HepG2 (cell line): ENCODE measurements at regions not wholly inside any gene's neighbourhood (a gene's known extent, or its start where the extent isn't known, plus 50 kb on each side); places are given as distances from the start of the nearest gene placed in this dataset.

Experiments used
- ATAC-seq: fragments of 200-7000 bp; cut with Tn5 transposase; 3 replicates; pipeline ENCODE4 v1.9.1; 2020; ENCODE audit warnings: mild to moderate bottlenecking, moderate library complexity
- BruUV-seq: library from RNA; stranded (reverse); fragments of 400-500 nt; replicated peaks from 2 replicates; lab custom pipeline; 2021; lab: Mats Ljungman, UMichigan
- CTCF ChIA-PET: fragments of 300-600 bp; formaldehyde crosslinking; extraction: SDS; loops from one replicate; lab custom pipeline; 2021; ENCODE audit warnings: low total read pairs, inconsistent platforms, low intra/inter-chr PET ratio; lab: Yijun Ruan, JAX
- POLR2A ChIA-PET: fragments of 350-600 bp; sonication (Branson Sonifier 250); formaldehyde crosslinking; loops from one replicate; lab custom pipeline; 2020; ENCODE audit warnings: antibody characterized with exemption, inconsistent platforms; lab: Yijun Ruan, JAX
- DNase-seq: peaks from one replicate; pipeline ENCODE4 v3.0.0-alpha.2; 2015; ENCODE audit warnings: low spot score
- FAIRE-seq: peaks from 3 replicates; lab custom pipeline; 2011; peaks lifted over from hg19 to GRCh38; lab: Jason Lieb, UNC
- H2AFZ ChIP-seq: one replicate; pipeline ENCODE4 v1.6.1; 2011; ENCODE audit warnings: low read length, inconsistent platforms
- H3K27ac ChIP-seq: fragments of 300-600 bp; 3 replicates; pipeline ENCODE4 v1.8.0; 2011; ENCODE audit warnings: mixed run types, mild to moderate bottlenecking, mixed read lengths, low read length, inconsistent platforms; ENCODE audit not compliant: insufficient read depth; ENCODE audit errors: extremely low read length
- H3K27me3 ChIP-seq, 2 experiments: fragments of 200-600 bp in 1 of 2; 2 replicates in 1 of 2; 3 replicates in 1 of 2; pipeline versions ENCODE4 v1.6.0 to v1.8.0; 2011; ENCODE audit warnings: low read length in 2 of 2, mild to moderate bottlenecking in 2 of 2, moderate library complexity in 2 of 2, inconsistent platforms in 1 of 2; ENCODE audit not compliant: insufficient read depth in 2 of 2, control insufficient read depth in 1 of 2
- H3K36me3 ChIP-seq, 2 experiments: fragments of 200-600 bp in 1 of 2; replicated peaks in 1 of 2; 2 replicates in 1 of 2; 3 replicates in 1 of 2; pipeline versions ENCODE4 v1.5.1 to v1.8.0; 2011; ENCODE audit warnings: low read length in 2 of 2, inconsistent platforms in 1 of 2; ENCODE audit not compliant: insufficient read depth in 2 of 2, control insufficient read depth in 1 of 2
- H3K4me1 ChIP-seq: 2 replicates; pipeline ENCODE4 v1.5.1; 2012; ENCODE audit warnings: low read length, inconsistent platforms; ENCODE audit not compliant: insufficient read depth
- H3K4me2 ChIP-seq: 2 replicates; pipeline ENCODE4 v1.6.0; 2011; ENCODE audit warnings: low read depth, low read length, inconsistent platforms
- H3K4me3 ChIP-seq, 3 experiments: fragments of 200-600 bp in 1 of 3; sonication (generic), shearing (Covaris generic) in 1 of 3; replicated peaks in 1 of 3; 2 replicates each; pipeline ENCODE4 v1.5.1; 2011 to 2016; ENCODE audit warnings: low read length in 3 of 3, inconsistent platforms in 2 of 3, low read depth in 2 of 3, mild to moderate bottlenecking in 2 of 3, control low read depth in 1 of 3, mixed read lengths in 1 of 3; ENCODE audit not compliant: insufficient read depth in 1 of 3
- H3K79me2 ChIP-seq: one replicate; pipeline ENCODE4 v1.6.1; 2011; ENCODE audit warnings: low read length, inconsistent platforms; ENCODE audit not compliant: insufficient read depth
- H3K9ac ChIP-seq: 2 replicates; pipeline ENCODE4 v1.6.0; 2011; ENCODE audit warnings: mild to moderate bottlenecking, low read depth, low read length, inconsistent platforms; ENCODE audit not compliant: insufficient read depth
- H3K9me3 ChIP-seq: 2 replicates; pipeline ENCODE4 v1.5.1; 2012; ENCODE audit warnings: mild to moderate bottlenecking, low read length
- H4K20me1 ChIP-seq: 2 replicates; pipeline ENCODE4 v1.6.0; 2011; ENCODE audit warnings: inconsistent platforms, mild to moderate bottlenecking, low read length, moderate library complexity; ENCODE audit not compliant: insufficient read depth
- CHD4 ChIP-seq: fragments of 200-600 bp; sonication (generic); IDR thresholded peaks from 2 replicates; pipeline ENCODE4 v1.7.0; 2017; ENCODE audit warnings: mild to moderate bottlenecking, low read length, borderline replicate concordance
- HDAC2 ChIP-seq: sonication (generic); formaldehyde crosslinking; IDR thresholded peaks from 2 replicates; pipeline ENCODE4 v1.4.0; 2020; ENCODE audit warnings: missing genetic modification reagents
- MEF2D ChIP-seq: sonication (generic); formaldehyde crosslinking; IDR thresholded peaks from 2 replicates; pipeline ENCODE4 v1.5.1; 2020; ENCODE audit warnings: mild to moderate bottlenecking, missing genetic modification reagents
- NFRKB ChIP-seq: fragments of 450-650 bp; IDR thresholded peaks from 2 replicates; pipeline ENCODE4 v1.6.1; 2017
- SP5 ChIP-seq: IDR thresholded peaks from 2 replicates; pipeline ENCODE4 v1.6.1; 2016; ENCODE audit warnings: low read depth, borderline replicate concordance
- ZNF678 ChIP-seq: sonication (generic); formaldehyde crosslinking; IDR thresholded peaks from 2 replicates; pipeline ENCODE4 v1.4.0; 2020; ENCODE audit warnings: mild to moderate bottlenecking, missing genetic modification reagents
- ZNF768 ChIP-seq: sonication (generic); formaldehyde crosslinking; IDR thresholded peaks from 2 replicates; pipeline ENCODE4 v1.4.0; 2020; ENCODE audit warnings: missing genetic modification reagents
- WGBS: methylation state at CpG from one replicate; pipeline ENCODE4 v1.1.6; 2017; ENCODE audit warnings: low lambda C conversion rate; 5-methylcytosine and 5-hydroxymethylcytosine counted together
- in situ Hi-C: cut with HindIII; loops from 2 replicates; pipeline ENCODE4 v1.10.0; 2017; ENCODE audit warnings: low pct_unique_long_range_greater_than_20kb; ENCODE audit not compliant: extremely low pct_ligation_motif_present
- intact Hi-C: fragments of 100-400 bp; cut with micrococcal nuclease; formaldehyde crosslinking; loops from one replicate; pipeline ENCODE4 v1.10.0; 2022; ENCODE audit not compliant: unreplicated experiment
- TF ChIP-seq, protein P1 (sequence below): sonication (generic); formaldehyde crosslinking; IDR thresholded peaks from 2 replicates; pipeline ENCODE4 v1.5.1; 2020; ENCODE audit warnings: mild to moderate bottlenecking, missing genetic modification reagents, borderline replicate concordance
- TF ChIP-seq, protein P2 (sequence below): sonication (generic); formaldehyde crosslinking; IDR thresholded peaks from 2 replicates; pipeline ENCODE4 v1.5.0; 2020; ENCODE audit warnings: mild to moderate bottlenecking, missing genetic modification reagents
- TF ChIP-seq, protein P3 (sequence below): sonication (generic); formaldehyde crosslinking; IDR thresholded peaks from 2 replicates; pipeline ENCODE4 v1.4.0; 2020; ENCODE audit warnings: missing genetic modification reagents, borderline replicate concordance
- TF ChIP-seq, protein P4 (sequence below): sonication (generic); formaldehyde crosslinking; IDR thresholded peaks from 2 replicates; pipeline ENCODE4 v1.4.0; 2020; ENCODE audit warnings: missing genetic modification reagents

DNA sequence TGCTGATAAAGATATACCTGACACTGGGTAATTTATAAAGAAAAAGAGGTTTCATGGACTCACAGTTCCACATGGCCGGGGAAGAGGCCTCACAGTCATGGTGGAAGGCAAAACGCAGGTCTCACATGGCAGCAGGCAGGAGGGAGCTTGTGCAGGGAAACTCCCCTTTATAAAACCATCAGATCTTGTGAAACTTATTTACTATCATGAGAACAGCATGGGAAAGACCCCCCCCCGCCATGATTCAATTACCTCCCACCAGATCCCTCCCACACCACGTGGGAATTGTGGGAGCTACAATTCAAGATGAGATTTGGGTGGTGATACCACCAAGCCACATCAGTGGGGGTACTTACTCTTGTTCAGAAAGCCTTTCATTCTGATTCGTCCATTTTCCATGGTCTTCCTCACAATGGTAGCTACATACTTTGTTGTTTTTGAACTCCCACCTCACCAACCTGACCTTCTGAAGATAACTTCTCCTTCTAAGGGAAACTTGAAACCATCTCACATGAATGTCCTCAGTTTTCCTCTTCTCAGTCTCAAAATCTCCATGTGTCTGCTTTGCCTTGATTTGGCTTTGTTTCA is 275.6 kb upstream of the PROK2 start:
- FAIRE-seq, result no peak
- H4K20me1 ChIP-seq, result no peaks in the 10 kb centered on the region
- ATAC-seq, result no peak
- no peak overlapping the region for H3K4me3 ChIP-seq
- TF ChIP-seq HDAC2 (no peak), ZNF768 (CRISPR knock-in tag) (no peak), SP5 (CRISPR knock-in tag) (no peak), MEF2D (CRISPR knock-in tag) (no peak), CHD4 (no peak), ZNF678 (no peak), NFRKB (no peak)
- TF ChIP-seq, protein P1, sequence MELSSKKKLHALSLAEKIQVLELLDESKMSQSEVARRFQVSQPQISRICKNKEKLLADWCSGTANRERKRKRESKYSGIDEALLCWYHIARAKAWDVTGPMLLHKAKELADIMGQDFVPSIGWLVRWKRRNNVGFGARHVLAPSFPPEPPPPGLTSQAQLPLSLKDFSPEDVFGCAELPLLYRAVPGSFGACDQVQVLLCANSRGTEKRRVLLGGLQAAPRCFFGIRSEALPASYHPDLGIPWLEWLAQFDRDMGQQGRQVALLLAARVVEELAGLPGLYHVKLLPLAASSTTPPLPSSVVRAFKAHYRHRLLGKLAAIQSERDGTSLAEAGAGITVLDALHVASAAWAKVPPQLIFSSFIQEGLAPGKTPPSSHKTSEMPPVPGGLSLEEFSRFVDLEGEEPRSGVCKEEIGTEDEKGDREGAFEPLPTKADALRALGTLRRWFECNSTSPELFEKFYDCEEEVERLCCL (CRISPR knock-in tag), result no peak
- TF ChIP-seq, protein P2, sequence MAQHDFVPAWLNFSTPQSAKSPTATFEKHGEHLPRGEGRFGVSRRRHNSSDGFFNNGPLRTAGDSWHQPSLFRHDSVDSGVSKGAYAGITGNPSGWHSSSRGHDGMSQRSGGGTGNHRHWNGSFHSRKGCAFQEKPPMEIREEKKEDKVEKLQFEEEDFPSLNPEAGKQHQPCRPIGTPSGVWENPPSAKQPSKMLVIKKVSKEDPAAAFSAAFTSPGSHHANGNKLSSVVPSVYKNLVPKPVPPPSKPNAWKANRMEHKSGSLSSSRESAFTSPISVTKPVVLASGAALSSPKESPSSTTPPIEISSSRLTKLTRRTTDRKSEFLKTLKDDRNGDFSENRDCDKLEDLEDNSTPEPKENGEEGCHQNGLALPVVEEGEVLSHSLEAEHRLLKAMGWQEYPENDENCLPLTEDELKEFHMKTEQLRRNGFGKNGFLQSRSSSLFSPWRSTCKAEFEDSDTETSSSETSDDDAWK (CRISPR knock-in tag), result no peak
- TF ChIP-seq, protein P3, sequence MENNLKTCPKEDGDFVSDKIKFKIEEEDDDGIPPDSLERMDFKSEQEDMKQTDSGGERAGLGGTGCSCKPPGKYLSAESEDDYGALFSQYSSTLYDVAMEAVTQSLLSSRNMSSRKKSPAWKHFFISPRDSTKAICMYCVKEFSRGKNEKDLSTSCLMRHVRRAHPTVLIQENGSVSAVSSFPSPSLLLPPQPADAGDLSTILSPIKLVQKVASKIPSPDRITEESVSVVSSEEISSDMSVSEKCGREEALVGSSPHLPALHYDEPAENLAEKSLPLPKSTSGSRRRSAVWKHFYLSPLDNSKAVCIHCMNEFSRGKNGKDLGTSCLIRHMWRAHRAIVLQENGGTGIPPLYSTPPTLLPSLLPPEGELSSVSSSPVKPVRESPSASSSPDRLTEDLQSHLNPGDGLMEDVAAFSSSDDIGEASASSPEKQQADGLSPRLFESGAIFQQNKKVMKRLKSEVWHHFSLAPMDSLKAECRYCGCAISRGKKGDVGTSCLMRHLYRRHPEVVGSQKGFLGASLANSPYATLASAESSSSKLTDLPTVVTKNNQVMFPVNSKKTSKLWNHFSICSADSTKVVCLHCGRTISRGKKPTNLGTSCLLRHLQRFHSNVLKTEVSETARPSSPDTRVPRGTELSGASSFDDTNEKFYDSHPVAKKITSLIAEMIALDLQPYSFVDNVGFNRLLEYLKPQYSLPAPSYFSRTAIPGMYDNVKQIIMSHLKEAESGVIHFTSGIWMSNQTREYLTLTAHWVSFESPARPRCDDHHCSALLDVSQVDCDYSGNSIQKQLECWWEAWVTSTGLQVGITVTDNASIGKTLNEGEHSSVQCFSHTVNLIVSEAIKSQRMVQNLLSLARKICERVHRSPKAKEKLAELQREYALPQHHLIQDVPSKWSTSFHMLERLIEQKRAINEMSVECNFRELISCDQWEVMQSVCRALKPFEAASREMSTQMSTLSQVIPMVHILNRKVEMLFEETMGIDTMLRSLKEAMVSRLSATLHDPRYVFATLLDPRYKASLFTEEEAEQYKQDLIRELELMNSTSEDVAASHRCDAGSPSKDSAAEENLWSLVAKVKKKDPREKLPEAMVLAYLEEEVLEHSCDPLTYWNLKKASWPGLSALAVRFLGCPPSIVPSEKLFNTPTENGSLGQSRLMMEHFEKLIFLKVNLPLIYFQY (CRISPR knock-in tag), result no peak
- TF ChIP-seq, protein P4, sequence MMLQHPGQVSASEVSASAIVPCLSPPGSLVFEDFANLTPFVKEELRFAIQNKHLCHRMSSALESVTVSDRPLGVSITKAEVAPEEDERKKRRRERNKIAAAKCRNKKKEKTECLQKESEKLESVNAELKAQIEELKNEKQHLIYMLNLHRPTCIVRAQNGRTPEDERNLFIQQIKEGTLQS (CRISPR knock-in tag), result no peak
- no peak overlapping the region for H3K4me2 ChIP-seq
- ChIA-PET CTCF (no interaction called here), POLR2A (no interaction called here)
- no peaks in the 10 kb centered on the region for H3K4me1 ChIP-seq
- H3K79me2 ChIP-seq, result no peaks in the 10 kb centered on the region
- intact Hi-C loops (no loop called here), in situ Hi-C loops (no loop called here)
- H3K9ac ChIP-seq, result no peak overlapping the region
- DNase-seq, result no peak
- WGBS, result 8% methylated on average over 5 of the region's 5 CpGs
- H3K27me3 ChIP-seq, result 0 out of 5 replicates have a peak, but pooled peaks cover 0 to 3% of the 10 kb centered on the region in 2 experiments
- H3K9me3 ChIP-seq, result no peaks in the 10 kb centered on the region
- no peaks in the 10 kb centered on the region for H3K36me3 ChIP-seq
- no peak overlapping the region for H2AFZ ChIP-seq
- no peak overlapping the region for H3K27ac ChIP-seq
- BruUV-seq, result no TSS peak
